GM19099 (cell line): ENCODE measurements at regions not wholly inside any gene's neighbourhood (a gene's known extent, or its start where the extent isn't known, plus 50 kb on each side); places are given as distances from the start of the nearest gene placed in this dataset.

Experiments
- POLR2A ChIP-seq: IDR thresholded peaks from 3 replicates; pipeline ENCODE4 v1.6.1; 2011; ENCODE audit warnings: low read depth; ENCODE audit not compliant: insufficient read length; ENCODE audit errors: extremely low read depth

- no peak for TF ChIP-seq POLR2A
Measured at GRCh38 chr16:29198731-29199521, 207.6 kb downstream of the NPIPB11 start.

GRCh38 chr16:29198231-29198630, 208.3 kb downstream of the NPIPB11 start:
- no peak for TF ChIP-seq POLR2A

GRCh38 chr16:29192329-29193247, 207.7 kb downstream of the LAT start:
- TF ChIP-seq POLR2A: no peak

- no peak for TF ChIP-seq POLR2A
Measured at GRCh38 chr16:29182501-29182900, 197.6 kb downstream of the LAT start.

- TF ChIP-seq POLR2A: no peak
Measured at GRCh38 chr16:29158785-29159184, 173.9 kb downstream of the LAT start.

- TF ChIP-seq POLR2A: no peak
Measured at GRCh38 chr16:29156511-29156910, 171.7 kb downstream of the LAT start.

GRCh38 chr16:29154676-29155121, 169.8 kb downstream of the LAT start:
- no peak for TF ChIP-seq POLR2A

GRCh38 chr16:29154088-29154487, 169.2 kb downstream of the LAT start:
- TF ChIP-seq POLR2A: no peak

GRCh38 chr16:29151317-29151716, 166.5 kb downstream of the LAT start:
- no peak for TF ChIP-seq POLR2A

- no peak for TF ChIP-seq POLR2A
Measured at GRCh38 chr16:29148867-29149272, 164.0 kb downstream of the LAT start.

- no peak for TF ChIP-seq POLR2A
Measured at GRCh38 chr16:29148131-29148691, 163.4 kb downstream of the LAT start.

- no peak for TF ChIP-seq POLR2A
Measured at GRCh38 chr16:29146266-29146665, 161.4 kb downstream of the LAT start.

- TF ChIP-seq POLR2A: no peak
Measured at GRCh38 chr16:29141586-29142324, 156.9 kb downstream of the LAT start.

- no peak for TF ChIP-seq POLR2A
Measured at GRCh38 chr16:29139261-29139802, 154.5 kb downstream of the LAT start.
